GM12878 (cell line): ENCODE measurements at regions not wholly inside any gene's neighbourhood (a gene's known extent, or its start where the extent isn't known, plus 50 kb on each side); places are given as distances from the start of the nearest gene placed in this dataset.

Experiments
- ATAC-seq: fragments of 200-7000 bp; cut with Tn5 transposase; 3 replicates; pipeline ENCODE4 v1.9.1; 2020; ENCODE audit warnings: mild to moderate bottlenecking, moderate library complexity
- BruUV-seq: library from RNA; stranded (reverse); fragments of 400-500 nt; replicated peaks from 2 replicates; lab custom pipeline; 2021; lab: Mats Ljungman, UMichigan
- CTCF ChIA-PET: fragments of 300-600 bp; sonication (Branson Sonifier 250); formaldehyde crosslinking; extraction: SDS; loops from one replicate; lab custom pipeline; 2021; ENCODE audit warnings: inconsistent platforms; lab: Yijun Ruan, JAX
- POLR2A ChIA-PET: fragments of 350-600 bp; formaldehyde crosslinking; extraction: SDS; loops from one replicate; lab custom pipeline; 2021; ENCODE audit warnings: inconsistent platforms; lab: Charles Lee
- RAD21 ChIA-PET: fragments of 300-600 bp; sonication (Branson Sonifier 250); formaldehyde crosslinking; loops from one replicate; lab custom pipeline; 2023; ENCODE audit warnings: antibody characterized with exemption; ENCODE audit not compliant: unreplicated experiment; lab: Charles Lee
- SMC1A ChIA-PET: fragments of 300-600 bp; sonication (Branson Sonifier 250); formaldehyde crosslinking; loops from one replicate; lab custom pipeline; 2023; ENCODE audit not compliant: unreplicated experiment, uncharacterized antibody; lab: Charles Lee
- DNase-seq: peaks from one replicate; pipeline ENCODE4 v3.0.0-alpha.2; 2011; ENCODE audit warnings: low read depth, low spot score
- FAIRE-seq: peaks from 3 replicates; lab custom pipeline; 2011; peaks lifted over from hg19 to GRCh38; lab: Jason Lieb, UNC
- H2AFZ ChIP-seq: 2 replicates; pipeline ENCODE4 v1.6.0; 2011; ENCODE audit warnings: low read depth, low read length, control low read depth; ENCODE audit not compliant: control insufficient read depth
- H3K27ac ChIP-seq: 2 replicates; pipeline ENCODE4 v1.5.1; 2011; ENCODE audit warnings: control low read depth; ENCODE audit not compliant: control insufficient read depth, insufficient read depth
- H3K27me3 ChIP-seq, 2 experiments: replicated peaks in 1 of 2; 2 replicates each; pipeline versions ENCODE4 v1.6.0 to v1.6.1; 2011; ENCODE audit warnings: low read length in 1 of 2; ENCODE audit not compliant: control insufficient read depth in 2 of 2, insufficient read depth in 2 of 2
- H3K36me3 ChIP-seq, 2 experiments: 2 replicates each; pipeline ENCODE4 v1.5.1; 2011; ENCODE audit warnings: low read length in 1 of 2; ENCODE audit not compliant: control insufficient read depth in 2 of 2, insufficient read depth in 2 of 2
- H3K4me1 ChIP-seq: 2 replicates; pipeline ENCODE4 v1.6.1; 2011; ENCODE audit warnings: mild to moderate bottlenecking, low read length, moderate library complexity, mixed read lengths; ENCODE audit not compliant: control insufficient read depth, insufficient read depth
- H3K4me2 ChIP-seq: 2 replicates; pipeline ENCODE4 v1.6.0; 2011; ENCODE audit warnings: control low read depth; ENCODE audit not compliant: control insufficient read depth, insufficient read depth
- H3K4me3 ChIP-seq: fragments of 200-600 bp; sonication (generic); 2 replicates; pipeline ENCODE4 v1.5.1; 2016
- H3K79me2 ChIP-seq: 2 replicates; pipeline ENCODE4 v1.6.0; 2011; ENCODE audit warnings: low read length; ENCODE audit not compliant: control insufficient read depth, insufficient read depth
- H3K9ac ChIP-seq: 2 replicates; pipeline ENCODE4 v1.8.0; 2011; ENCODE audit warnings: low read length, control low read depth, mixed read lengths; ENCODE audit not compliant: control insufficient read depth, insufficient read depth
- H3K9me3 ChIP-seq: replicated peaks from 3 replicates; pipeline ENCODE4 v1.5.1; 2011; ENCODE audit warnings: mild to moderate bottlenecking, low read length; ENCODE audit not compliant: control insufficient read depth, insufficient read depth
- H4K20me1 ChIP-seq: 2 replicates; pipeline ENCODE4 v1.6.0; 2011; ENCODE audit not compliant: control insufficient read depth, insufficient read depth
- ASH2L ChIP-seq: fragments of 300-600, 200-600 bp; sonication (generic); IDR thresholded peaks from 2 replicates; pipeline ENCODE4 v1.6.1; 2017; ENCODE audit warnings: low read depth, mild to moderate bottlenecking, borderline replicate concordance
- BCL11A ChIP-seq: IDR thresholded peaks from 2 replicates; pipeline ENCODE4 v1.6.1; 2011; ENCODE audit warnings: low read depth, low read length
- CBFB ChIP-seq: IDR thresholded peaks from 2 replicates; pipeline ENCODE4 v1.6.1; 2016; ENCODE audit warnings: antibody characterized with exemption, low read depth
- CHD4 ChIP-seq: fragments of 200-600 bp; sonication (generic); IDR thresholded peaks from 2 replicates; pipeline ENCODE4 v1.6.1; 2016; ENCODE audit warnings: mild to moderate bottlenecking
- ELK1 ChIP-seq: IDR thresholded peaks from 2 replicates; pipeline ENCODE4 v1.6.1; 2012; ENCODE audit warnings: low read depth, low read length, improper control_type of control experiment
- FOS ChIP-seq: IDR thresholded peaks from 3 replicates; pipeline ENCODE4 v1.6.1; 2011; ENCODE audit warnings: borderline replicate concordance; ENCODE audit not compliant: insufficient read length; ENCODE audit errors: extremely low read depth
- IKZF1 ChIP-seq: fragments of 450-650 bp; conservative IDR thresholded peaks from 2 replicates; pipeline ENCODE4 v1.6.1; 2017; ENCODE audit warnings: antibody characterized with exemption, mild to moderate bottlenecking
- MAX ChIP-seq: IDR thresholded peaks from 2 replicates; pipeline ENCODE4 v1.6.1; 2012; ENCODE audit warnings: low read depth, low read length, improper control_type of control experiment
- NBN ChIP-seq: fragments of 450-650 bp; IDR thresholded peaks from 2 replicates; pipeline ENCODE4 v1.6.1; 2016
- POLR2AphosphoS2 ChIP-seq: IDR thresholded peaks from 2 replicates; pipeline ENCODE4 v1.6.1; 2011; ENCODE audit warnings: low read depth, mild to moderate bottlenecking, low read length, improper control_type of control experiment, moderate library complexity
- RELA ChIP-seq: fragments of 450-650 bp; IDR thresholded peaks from 2 replicates; pipeline ENCODE4 v1.8.0; 2014; ENCODE audit warnings: borderline replicate concordance; ENCODE audit not compliant: partially characterized antibody
- SIX5 ChIP-seq: IDR thresholded peaks from 2 replicates; pipeline ENCODE4 v1.6.1; 2011; ENCODE audit warnings: mild to moderate bottlenecking, low read depth, low read length, moderate library complexity; ENCODE audit not compliant: severe bottlenecking
- SMAD1 ChIP-seq: fragments of 450-650 bp; IDR thresholded peaks from 2 replicates; pipeline ENCODE4 v1.6.1; 2018; ENCODE audit warnings: mild to moderate bottlenecking, low read depth; ENCODE audit not compliant: partially characterized antibody
- SPI1 ChIP-seq: IDR thresholded peaks from 2 replicates; pipeline ENCODE4 v1.6.1; 2011; ENCODE audit warnings: low read depth, mild to moderate bottlenecking, low read length, moderate library complexity, borderline replicate concordance; ENCODE audit not compliant: insufficient read depth
- ZNF274 ChIP-seq: IDR thresholded peaks from one replicate; pipeline ENCODE4 v1.8.0; 2011; ENCODE audit not compliant: insufficient read length, insufficient read depth
- whole genome bisulfite sequencing: methylation state at CpG from one replicate; pipeline ENCODE4 v1.1.6; 2016; ENCODE audit warnings: low lambda C conversion rate; ENCODE audit not compliant: insufficient replicate concordance, insufficient coverage; ENCODE audit errors: missing lambda C conversion rate; 5-methylcytosine and 5-hydroxymethylcytosine counted together
- in situ Hi-C: fragments of 300-500 bp; cut with MboI; formaldehyde crosslinking; loops from 9 replicates; pipeline ENCODE4 v1.14.3; 2018; ENCODE audit warnings: mixed read lengths
- intact Hi-C: fragments of 100-400 bp; cut with micrococcal nuclease; formaldehyde crosslinking; loops from one replicate; pipeline ENCODE4 v1.14.2; 2022; ENCODE audit not compliant: unreplicated experiment

- BruUV-seq: no TSS peak
- TF ChIP-seq SPI1 (peak; percentile 43; the same call in 1 of the 2 replicates), ELK1 (no peak), SIX5 (no peak), CHD4 (no peak)
- intact Hi-C loops (no loop called here), in situ Hi-C loops (no loop called here)
- Histone ChIP-seq H3K9me3 (no peaks in the 10 kb centered on the region; the same call in 2 of the 3 replicates), H4K20me1 (no peaks in the 10 kb centered on the region), H3K27ac (no peak overlapping the region), H3K27me3 (no peaks in the 10 kb centered on the region; a peak in 1 of 4 replicates), H3K4me3 (no peak overlapping the region), H2AFZ (no peak overlapping the region), H3K4me2 (no peak overlapping the region), H3K79me2 (no peaks in the 10 kb centered on the region), H3K4me1 (no peaks in the 10 kb centered on the region), H3K36me3 (no peaks in the 10 kb centered on the region), H3K9ac (no peak overlapping the region)
- POLR2A ChIA-PET: no interaction called here
- 0% methylated on average over 2 of the region's 2 CpGs for WGBS
- RAD21 ChIA-PET: no interaction called here
- no peak for DNase-seq
- SMC1A ChIA-PET: interaction anchor here (0.6 kb wide), 2 partner anchors 133 to 454 kb away, joined by 3 read pairs; no protein-coding TSS in a partner anchor
- ATAC-seq: no peak
- CTCF ChIA-PET: interaction anchor here (0.7 kb wide), 1 partner anchor 87 kb away, joined by 4 read pairs; no protein-coding TSS in a partner anchor
- no peak for FAIRE-seq
Observed at GRCh38 chr6:99178168-99178567, 171.3 kb downstream of the FAXC start.

GRCh38 chr6:99177736-99178135, 171.7 kb downstream of the FAXC start:
- FAIRE-seq (no peak), DNase-seq (no peak), ATAC-seq (no peak)
- in situ Hi-C loops (no loop called here), intact Hi-C loops (no loop called here)
- no peak overlapping the region for H3K27ac ChIP-seq
- no peaks in the 10 kb centered on the region for H3K79me2 ChIP-seq
- no peaks in the 10 kb centered on the region for H4K20me1 ChIP-seq
- H3K36me3 ChIP-seq: no peaks in the 10 kb centered on the region
- BruUV-seq: no TSS peak
- no peaks in the 10 kb centered on the region for H3K27me3 ChIP-seq
- H3K9me3 ChIP-seq: no peaks in the 10 kb centered on the region; the same call in 2 of the 3 replicates
- H3K4me2 ChIP-seq: no peak overlapping the region
- ChIA-PET SMC1A (interaction anchor here (0.6 kb wide), 1 partner anchor 134 kb away, joined by 3 read pairs; no protein-coding TSS in a partner anchor), POLR2A (no interaction called here), RAD21 (no interaction called here), CTCF (interaction anchor here (0.7 kb wide), 1 partner anchor 86 kb away, joined by 4 read pairs; no protein-coding TSS in a partner anchor)
- 61% methylated on average over 2 of the region's 2 CpGs for WGBS
- no peak overlapping the region for H3K9ac ChIP-seq
- no peaks in the 10 kb centered on the region for H3K4me1 ChIP-seq
- H2AFZ ChIP-seq: no peak overlapping the region
- no peak overlapping the region for H3K4me3 ChIP-seq
- TF ChIP-seq ASH2L (no peak), BCL11A (no peak), IKZF1 (no peak), RELA (no peak), NBN (no peak), SMAD1 (no peak), CBFB (no peak), FOS (no peak), ZNF274 (no peak), POLR2AphosphoS2 (no peak), MAX (no peak)
